ENCODE measurements at regions not wholly inside any gene's neighbourhood (a gene's known extent, or its start where the extent isn't known, plus 50 kb on each side); places are given as distances from the start of the nearest gene placed in this dataset.

DNA sequence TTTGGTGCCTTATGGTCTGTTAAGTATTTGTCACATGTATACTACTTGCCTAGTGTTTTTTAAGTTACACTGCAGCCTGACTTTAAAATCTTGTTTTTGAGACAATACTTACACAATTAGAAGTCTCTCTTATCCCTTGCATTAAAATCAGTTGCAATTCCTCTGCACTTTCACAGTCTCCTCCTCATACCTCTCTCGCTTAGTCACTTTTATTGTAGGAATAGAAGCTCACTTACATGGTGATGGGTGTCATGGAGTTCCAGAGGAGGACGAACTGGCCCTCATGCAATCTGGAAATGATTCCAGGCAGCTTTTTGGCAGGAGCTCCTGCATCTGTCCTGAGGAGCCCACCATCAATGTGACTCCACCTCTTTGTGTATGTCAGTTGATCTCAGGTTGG, 238.4 kb upstream of the TBC1D5 start:
- Histone ChIP-seq H3K4me1 (no peaks in the 10 kb centered on the region), H3K9me3 (no peaks in the 10 kb centered on the region), H3K4me3 (ENCODE audit: low read depth, low read length) (no peak overlapping the region), H3K27me3 (no peaks in the 10 kb centered on the region), H3K36me3 (no peaks in the 10 kb centered on the region)
- no peak for DNase-seq
- no peak for TF ChIP-seq CTCF (IDR thresholded peaks at IDR 0.05; ENCODE audit: low read depth, low read length)

DNA sequence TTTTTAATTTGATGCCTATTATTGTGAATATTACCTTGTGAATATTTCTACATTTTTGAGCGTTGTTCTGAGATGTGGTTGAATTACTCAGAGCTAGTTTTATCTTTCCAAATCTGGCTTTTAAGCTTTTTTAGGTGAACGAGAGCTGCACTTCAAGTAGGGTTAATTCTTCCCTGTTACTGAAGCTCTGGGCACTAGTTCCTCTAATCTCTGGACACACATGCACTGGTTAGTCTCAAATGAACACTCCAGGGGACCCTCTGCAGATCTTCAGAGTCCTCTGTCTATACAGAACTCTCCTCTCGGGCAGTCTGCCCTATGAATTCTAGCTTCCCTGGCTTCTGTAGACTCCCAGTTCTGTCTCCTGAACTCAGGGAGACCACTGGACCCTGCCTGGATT, 237.5 kb upstream of the TBC1D5 start:
- DNase-seq: no peak
- no peaks in the 10 kb centered on the region for H3K27me3 ChIP-seq
- H3K4me3 ChIP-seq (ENCODE audit: low read depth, low read length): no peak overlapping the region
- H3K9me3 ChIP-seq: no peaks in the 10 kb centered on the region
- no peaks in the 10 kb centered on the region for H3K36me3 ChIP-seq
- H3K4me1 ChIP-seq: no peaks in the 10 kb centered on the region
- TF ChIP-seq CTCF (IDR thresholded peaks at IDR 0.05; ENCODE audit: low read depth, low read length): no peak

DNA sequence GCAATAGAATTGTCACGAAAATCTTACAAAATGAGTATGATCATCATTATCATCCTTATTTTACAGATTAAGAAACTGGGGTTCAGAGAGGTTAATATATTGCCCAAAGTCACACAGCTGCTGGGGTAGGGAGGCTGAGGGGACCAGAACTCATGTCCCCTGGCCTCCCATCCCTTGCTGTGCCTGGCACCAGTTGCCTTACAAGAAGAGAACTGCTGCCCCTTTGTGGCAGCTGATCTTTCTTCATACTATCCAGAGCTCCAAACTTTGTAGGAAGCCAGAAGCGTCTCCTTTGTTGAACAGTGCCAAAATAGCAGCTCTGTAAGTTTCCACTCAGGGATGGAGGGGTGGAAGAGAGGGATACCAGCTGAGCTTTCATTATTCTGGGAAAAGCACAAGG, 236.8 kb upstream of the TBC1D5 start:
- Histone ChIP-seq H3K4me3 (ENCODE audit: low read depth, low read length) (no peak overlapping the region), H3K27me3 (no peaks in the 10 kb centered on the region), H3K4me1 (no peaks in the 10 kb centered on the region), H3K9me3 (no peaks in the 10 kb centered on the region), H3K36me3 (no peaks in the 10 kb centered on the region)
- TF ChIP-seq CTCF (IDR thresholded peaks at IDR 0.05; ENCODE audit: low read depth, low read length): 0 out of 2 replicates have a peak, but pooled peaks have one; percentile 7
- DNase-seq: no peak

DNA sequence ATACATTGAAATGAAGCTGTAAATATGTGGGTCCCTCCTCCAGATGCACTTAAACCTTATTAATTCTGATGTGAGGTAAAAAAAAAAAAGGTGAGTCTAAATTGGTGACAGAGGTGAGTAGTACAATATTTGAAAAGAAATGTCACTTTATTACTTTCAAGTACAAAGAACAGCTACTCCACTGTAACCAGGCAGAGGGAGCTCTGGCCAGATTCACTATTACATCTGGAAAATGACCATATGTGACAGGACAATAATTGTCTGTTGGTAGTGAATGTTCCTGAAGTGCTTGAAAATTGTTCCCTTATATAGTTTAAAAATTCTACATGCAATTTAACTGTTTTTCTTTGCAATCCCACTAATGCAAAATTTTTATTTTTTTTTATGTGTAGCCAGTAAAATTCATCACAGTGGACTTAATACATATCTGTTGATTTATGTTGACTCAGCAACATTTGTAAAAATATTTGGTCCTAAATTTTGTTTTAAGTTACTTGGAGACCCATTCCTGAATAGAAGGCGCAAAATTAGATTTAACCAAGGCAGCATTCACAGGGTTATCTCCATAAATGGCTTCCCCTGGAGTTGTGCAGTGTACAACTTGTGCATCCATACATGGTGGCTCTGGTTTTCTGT, 231.9 kb upstream of the TBC1D5 start:
- TF ChIP-seq CTCF (IDR thresholded peaks at IDR 0.05; ENCODE audit: low read depth, low read length): peak; percentile 30
- Histone ChIP-seq H3K27me3 (no peaks in the 10 kb centered on the region), H3K4me1 (no peaks in the 10 kb centered on the region), H3K4me3 (ENCODE audit: low read depth, low read length) (no peak overlapping the region), H3K9me3 (no peaks in the 10 kb centered on the region), H3K36me3 (no peaks in the 10 kb centered on the region)
- DNase-seq: no peak

DNA sequence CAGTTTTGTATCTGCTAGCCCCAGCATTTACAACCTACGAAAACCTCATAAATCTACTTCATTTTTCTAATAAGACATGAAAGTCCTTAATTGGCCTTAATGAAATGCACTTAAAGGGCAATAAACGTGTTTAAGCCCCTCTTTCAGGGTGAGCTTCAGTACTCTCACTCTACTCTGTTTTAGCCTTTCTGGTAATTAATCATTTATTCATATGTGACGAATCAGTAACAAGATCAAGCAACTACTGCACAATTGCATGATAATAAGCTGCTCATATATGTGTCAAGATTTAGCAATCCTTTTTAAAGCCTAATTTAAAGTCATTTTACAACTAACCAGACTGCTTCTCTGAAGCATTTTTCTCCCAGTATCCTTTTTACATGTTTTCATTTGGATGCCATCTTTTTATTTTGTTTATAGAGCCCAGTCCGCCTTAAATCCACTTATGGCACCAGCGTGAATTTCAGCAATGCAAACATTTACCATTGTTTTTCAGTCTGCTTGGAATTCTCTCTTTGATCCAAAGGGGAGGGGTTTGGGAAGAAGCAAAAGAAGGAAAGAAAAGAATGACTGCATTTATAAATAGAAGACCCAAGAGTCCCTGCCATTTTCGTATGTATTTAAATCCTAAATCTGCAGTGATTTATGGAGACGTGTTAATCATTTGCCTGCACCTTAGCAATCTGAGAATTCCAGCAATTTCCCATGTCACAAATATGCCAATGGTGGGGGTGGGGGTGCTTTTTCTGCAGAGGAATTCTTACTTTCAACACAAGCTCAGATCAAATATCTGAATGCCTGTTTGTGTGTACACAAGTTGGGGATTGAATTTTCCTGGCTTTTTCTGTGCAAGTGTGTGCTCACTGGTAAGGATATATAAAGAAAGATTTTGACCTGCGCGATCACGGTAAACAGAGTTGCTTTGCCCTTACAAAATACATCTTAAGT, 230.8 kb upstream of the TBC1D5 start:
- no peaks in the 10 kb centered on the region for H3K36me3 ChIP-seq
- no peak for DNase-seq
- no peaks in the 10 kb centered on the region for H3K9me3 ChIP-seq
- H3K4me1 ChIP-seq: no peaks in the 10 kb centered on the region
- H3K4me3 ChIP-seq (ENCODE audit: low read depth, low read length): no peak overlapping the region
- TF ChIP-seq CTCF (IDR thresholded peaks at IDR 0.05; ENCODE audit: low read depth, low read length): no peak
- no peaks in the 10 kb centered on the region for H3K27me3 ChIP-seq

DNA sequence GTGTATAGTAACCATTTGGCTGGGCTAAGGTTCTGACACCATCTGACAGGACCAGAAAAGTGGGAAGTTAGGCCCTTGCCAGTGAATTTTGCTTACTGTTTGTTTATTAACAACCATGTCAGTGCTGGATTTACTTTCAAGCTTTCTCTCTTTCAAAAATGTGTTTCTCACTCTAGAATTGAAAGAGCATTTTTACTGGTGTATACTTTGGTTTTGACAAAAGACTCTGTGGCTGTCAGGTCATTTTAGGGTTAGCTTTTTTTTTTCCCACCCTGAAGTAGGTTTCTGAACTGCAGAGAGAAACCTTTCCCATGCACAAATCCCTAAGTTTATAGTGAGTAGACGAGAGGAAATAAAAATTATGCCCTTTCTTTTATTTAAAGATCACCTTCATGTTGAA, 230.0 kb upstream of the TBC1D5 start:
- Histone ChIP-seq H3K4me1 (no peaks in the 10 kb centered on the region), H3K27me3 (no peaks in the 10 kb centered on the region), H3K4me3 (ENCODE audit: low read depth, low read length) (no peak overlapping the region), H3K36me3 (no peaks in the 10 kb centered on the region), H3K9me3 (no peaks in the 10 kb centered on the region)
- no peak for DNase-seq
- no peak for TF ChIP-seq CTCF (IDR thresholded peaks at IDR 0.05; ENCODE audit: low read depth, low read length)
